WERI-Rb-1 (cell line): ENCODE measurements at regions not wholly inside any gene's neighbourhood (a gene's known extent, or its start where the extent isn't known, plus 50 kb on each side); places are given as distances from the start of the nearest gene placed in this dataset.

Experiments used
- DNase-seq: peaks from one replicate; pipeline ENCODE4 v3.0.0-alpha.2; 2020
- H3K27ac ChIP-seq: fragments of 250-450 bp; sonication (Bioruptor Pico); 2 replicates; pipeline ENCODE4 v1.5.1; 2020; ENCODE audit warnings: mild to moderate bottlenecking, moderate library complexity
- H3K27me3 ChIP-seq: fragments of 250-450 bp; sonication (Bioruptor Pico); 2 replicates; pipeline ENCODE4 v1.5.1; 2021; ENCODE audit warnings: mild to moderate bottlenecking, low read depth, moderate library complexity; ENCODE audit not compliant: insufficient read depth, severe bottlenecking
- H3K36me3 ChIP-seq: fragments of 250-450 bp; sonication (Bioruptor Pico); 2 replicates; pipeline ENCODE4 v1.5.1; 2020; ENCODE audit warnings: mild to moderate bottlenecking, moderate library complexity
- H3K4me3 ChIP-seq: 2 replicates; pipeline ENCODE4 v1.5.1; 2011; ENCODE audit warnings: low read depth, mild to moderate bottlenecking, control low read depth, low read length
- H3K9me3 ChIP-seq: fragments of 250-450 bp; sonication (Bioruptor Pico); 2 replicates; pipeline ENCODE4 v1.5.1; 2021; ENCODE audit warnings: mild to moderate bottlenecking, moderate library complexity; ENCODE audit not compliant: severe bottlenecking
- TF ChIP-seq, protein P1 (sequence below): IDR thresholded peaks from 2 replicates; pipeline ENCODE4 v1.5.1; 2011; ENCODE audit warnings: low read depth, mild to moderate bottlenecking, control low read depth, inconsistent platforms, low read length

DNA sequence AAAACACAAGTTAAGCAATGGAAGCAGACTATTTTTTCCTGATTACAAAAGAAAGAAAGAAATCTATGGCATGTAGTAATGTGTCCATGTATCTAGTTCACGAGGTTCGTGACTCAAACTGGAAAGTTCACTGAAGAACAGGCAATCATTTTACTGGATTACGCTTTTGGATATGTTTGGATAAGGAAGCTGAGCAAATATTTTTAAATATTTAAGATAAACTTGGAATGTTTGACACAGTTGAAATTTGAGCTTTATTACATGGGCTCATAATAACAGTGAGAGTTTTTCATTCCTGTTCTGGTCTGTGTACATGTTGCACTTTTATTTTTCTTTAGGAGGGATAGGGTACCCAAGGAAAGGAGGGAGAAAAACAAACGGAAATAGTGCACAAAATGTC, 244.2 kb upstream of the GK2 start:
- no peak for DNase-seq
- Histone ChIP-seq H3K27ac (no peak overlapping the region), H3K4me3 (no peak overlapping the region)

GRCh38 chr4:79651456-79651855, 243.4 kb upstream of the GK2 start:
- no peak overlapping the region for H3K27ac ChIP-seq
- H3K4me3 ChIP-seq: no peak overlapping the region
- no peaks in the 10 kb centered on the region for H3K9me3 ChIP-seq
- TF ChIP-seq, protein P1, sequence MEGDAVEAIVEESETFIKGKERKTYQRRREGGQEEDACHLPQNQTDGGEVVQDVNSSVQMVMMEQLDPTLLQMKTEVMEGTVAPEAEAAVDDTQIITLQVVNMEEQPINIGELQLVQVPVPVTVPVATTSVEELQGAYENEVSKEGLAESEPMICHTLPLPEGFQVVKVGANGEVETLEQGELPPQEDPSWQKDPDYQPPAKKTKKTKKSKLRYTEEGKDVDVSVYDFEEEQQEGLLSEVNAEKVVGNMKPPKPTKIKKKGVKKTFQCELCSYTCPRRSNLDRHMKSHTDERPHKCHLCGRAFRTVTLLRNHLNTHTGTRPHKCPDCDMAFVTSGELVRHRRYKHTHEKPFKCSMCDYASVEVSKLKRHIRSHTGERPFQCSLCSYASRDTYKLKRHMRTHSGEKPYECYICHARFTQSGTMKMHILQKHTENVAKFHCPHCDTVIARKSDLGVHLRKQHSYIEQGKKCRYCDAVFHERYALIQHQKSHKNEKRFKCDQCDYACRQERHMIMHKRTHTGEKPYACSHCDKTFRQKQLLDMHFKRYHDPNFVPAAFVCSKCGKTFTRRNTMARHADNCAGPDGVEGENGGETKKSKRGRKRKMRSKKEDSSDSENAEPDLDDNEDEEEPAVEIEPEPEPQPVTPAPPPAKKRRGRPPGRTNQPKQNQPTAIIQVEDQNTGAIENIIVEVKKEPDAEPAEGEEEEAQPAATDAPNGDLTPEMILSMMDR: no peak
- H3K36me3 ChIP-seq: no peaks in the 10 kb centered on the region
- H3K27me3 ChIP-seq: no peaks in the 10 kb centered on the region
- no peak for DNase-seq

More for the DNA sequence above, 244.2 kb upstream of the GK2 start:
- Histone ChIP-seq H3K36me3 (no peaks in the 10 kb centered on the region), H3K27me3 (no peaks in the 10 kb centered on the region), H3K9me3 (no peaks in the 10 kb centered on the region)
- TF ChIP-seq, protein P1: no peak

DNA sequence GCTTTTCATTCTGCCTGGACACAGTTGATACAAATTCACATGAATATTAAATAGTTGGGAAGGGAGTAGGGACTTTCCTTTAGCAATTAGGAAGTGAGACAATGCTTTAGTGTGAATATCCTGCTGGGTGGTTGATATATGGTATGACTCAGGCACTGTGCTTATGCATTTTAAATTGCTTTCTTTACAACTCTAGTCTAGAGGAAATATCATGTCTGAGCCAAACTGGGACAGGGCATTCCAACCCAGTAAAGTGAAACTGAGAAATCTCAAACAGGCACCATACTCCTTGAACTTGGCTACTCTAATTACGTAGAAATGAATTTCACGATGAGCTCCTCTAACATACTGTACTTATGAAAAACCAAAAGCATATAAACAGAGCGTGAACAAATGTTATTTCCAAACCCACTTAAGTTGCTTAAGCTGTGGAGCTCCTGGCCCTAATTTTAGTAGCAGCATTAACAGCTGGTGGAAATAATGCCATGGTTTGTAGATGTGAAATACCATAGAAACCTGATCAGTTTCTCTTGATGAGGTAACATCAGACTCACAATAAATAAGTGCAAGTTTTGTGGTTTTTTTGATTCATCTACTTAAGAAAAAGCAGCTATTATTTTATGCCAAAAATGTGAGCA, 242.9 kb upstream of the GK2 start:
- Histone ChIP-seq H3K27ac (no peak overlapping the region), H3K27me3 (no peaks in the 10 kb centered on the region), H3K36me3 (no peaks in the 10 kb centered on the region), H3K9me3 (no peaks in the 10 kb centered on the region), H3K4me3 (no peak overlapping the region)
- DNase-seq: no peak
- TF ChIP-seq, protein P1: no peak

GRCh38 chr4:79650217-79650616, 242.2 kb upstream of the GK2 start:
- Histone ChIP-seq H3K4me3 (no peak overlapping the region), H3K27ac (no peak overlapping the region), H3K36me3 (no peaks in the 10 kb centered on the region), H3K27me3 (no peaks in the 10 kb centered on the region), H3K9me3 (no peaks in the 10 kb centered on the region)
- TF ChIP-seq, protein P1: no peak
- no peak for DNase-seq

DNA sequence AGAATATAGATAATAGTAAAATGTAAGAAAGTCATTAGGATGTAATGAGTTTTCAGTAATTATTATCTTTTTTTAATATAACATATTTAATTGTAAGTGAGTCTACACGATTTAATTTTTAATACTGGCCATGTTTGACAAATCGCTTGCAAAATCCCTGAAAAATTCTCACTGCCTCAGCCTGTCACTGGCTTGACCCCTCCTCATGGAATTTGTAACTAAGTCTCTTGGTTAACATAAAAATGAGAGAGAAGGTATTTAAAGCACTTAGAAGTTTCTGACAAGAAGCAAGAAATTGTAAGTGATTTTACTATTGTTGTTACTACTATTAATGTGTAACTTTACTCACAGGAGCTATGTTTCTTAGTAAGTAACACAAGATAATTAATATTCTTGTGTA, 237.9 kb upstream of the GK2 start:
- Histone ChIP-seq H3K9me3 (no peaks in the 10 kb centered on the region), H3K27ac (no peak overlapping the region), H3K4me3 (no peak overlapping the region), H3K27me3 (no peaks in the 10 kb centered on the region), H3K36me3 (no peaks in the 10 kb centered on the region)
- no peak for DNase-seq
- TF ChIP-seq, protein P1: no peak

- Histone ChIP-seq H3K9me3 (no peaks in the 10 kb centered on the region), H3K27ac (no peak overlapping the region), H3K4me3 (no peak overlapping the region), H3K36me3 (no peaks in the 10 kb centered on the region), H3K27me3 (no peaks in the 10 kb centered on the region)
- DNase-seq: no peak
- TF ChIP-seq, protein P1: no peak
Observed at GRCh38 chr4:79638735-79639134, 230.7 kb upstream of the GK2 start.
